ENCODE measurements at regions not wholly inside any gene's neighbourhood (a gene's known extent, or its start where the extent isn't known, plus 50 kb on each side); places are given as distances from the start of the nearest gene placed in this dataset.

DNA sequence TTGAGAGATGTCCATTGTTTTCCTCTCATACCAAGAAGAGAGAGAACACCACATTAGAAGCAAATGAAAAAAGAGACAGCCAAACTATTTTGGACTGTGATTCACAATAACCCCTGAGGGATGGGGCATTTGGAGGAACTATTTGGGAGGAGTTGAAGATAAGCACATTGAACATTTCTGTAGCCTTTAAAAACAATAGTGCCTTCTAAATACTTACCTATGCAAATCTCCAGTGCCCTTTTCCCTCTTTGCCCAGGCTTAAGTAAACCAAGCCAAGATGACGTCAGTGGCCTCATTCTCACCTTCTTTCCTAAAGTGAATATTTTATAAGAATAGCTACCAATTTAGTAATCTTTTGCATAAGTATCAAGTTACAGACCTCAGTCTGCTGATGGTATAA is 89.7 kb upstream of the COL8A1 start:
- no peaks in the 10 kb centered on the region for H3K9me2 ChIP-seq (replicated peaks; ENCODE audit: insufficient read depth)

DNA sequence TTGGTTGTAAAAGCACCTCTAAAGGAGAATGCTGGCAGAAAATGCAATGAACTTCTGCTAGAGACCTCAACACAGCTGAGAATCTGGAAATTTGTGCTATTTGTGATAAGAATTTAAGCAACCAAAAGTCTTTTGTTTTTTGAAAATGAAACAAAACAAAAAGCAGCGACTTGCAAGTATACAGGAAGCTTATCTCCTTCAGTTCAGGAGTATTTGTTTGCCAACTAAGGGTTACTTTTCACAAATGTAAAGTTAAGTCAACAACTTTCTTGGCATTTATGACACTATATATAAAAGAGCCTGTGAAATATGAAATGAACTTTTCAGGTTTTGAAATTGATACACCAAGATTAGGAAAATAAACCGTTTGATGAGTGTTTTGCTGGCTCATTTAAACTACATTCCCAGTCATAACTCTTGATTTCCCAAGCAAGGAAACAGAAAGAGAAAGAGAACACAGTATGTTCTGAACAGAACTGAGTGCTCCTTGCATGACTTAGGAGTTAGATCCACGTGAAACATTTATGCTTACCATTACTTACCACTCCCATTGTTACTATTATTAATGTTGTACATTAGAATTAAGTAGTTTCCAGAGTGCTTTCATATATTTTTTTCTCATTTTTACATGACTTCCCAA is 92.3 kb upstream of the COL8A1 start:
- H3K9me3 ChIP-seq (ENCODE audit: low read depth): no peaks in the 10 kb centered on the region
- no peaks in the 10 kb centered on the region for H3K36me3 ChIP-seq (replicated peaks; ENCODE audit: insufficient read depth, low read depth)
- no peak overlapping the region for H3K4me3 ChIP-seq
- H3K79me2 ChIP-seq: no peaks in the 10 kb centered on the region
- no peak for TF ChIP-seq EZH2 (IDR thresholded peaks at IDR 0.05; ENCODE audit: borderline replicate concordance)
- TF ChIP-seq EZH2phosphoT487 (IDR thresholded peaks at IDR 0.05; ENCODE audit: low read depth, severe bottlenecking, unreplicated experiment): no peak
- no peak for TF ChIP-seq CTCF (IDR thresholded peaks at IDR 0.05; ENCODE audit: poor library complexity)
- 39% methylated on average over 3 of the region's 3 CpGs for WGBS (ENCODE audit: low lambda C conversion rate, missing lambda C conversion rate)
- no peaks in the 10 kb centered on the region for H3K27me3 ChIP-seq
- no peaks in the 10 kb centered on the region for H3K4me1 ChIP-seq (ENCODE audit: insufficient read depth)
- H4K20me1 ChIP-seq (ENCODE audit: insufficient read depth, poor library complexity, severe bottlenecking): no peaks in the 10 kb centered on the region
- no peak for DNase-seq (ENCODE audit: low spot score)
- no peak overlapping the region for H3K27ac ChIP-seq
- no peaks in the 10 kb centered on the region for H3K9me2 ChIP-seq (replicated peaks; ENCODE audit: insufficient read depth)
- H3K4me2 ChIP-seq: peak overlapping the region; percentile 16
- H2AFZ ChIP-seq: no peak overlapping the region

More for the DNA sequence above, 89.7 kb upstream of the COL8A1 start:
- DNase-seq (ENCODE audit: low spot score): no peak
- Histone ChIP-seq H3K27me3 (no peaks in the 10 kb centered on the region), H3K4me2 (no peak overlapping the region), H3K9me3 (ENCODE audit: low read depth) (no peaks in the 10 kb centered on the region), H3K79me2 (no peaks in the 10 kb centered on the region), H4K20me1 (ENCODE audit: insufficient read depth, poor library complexity, severe bottlenecking) (no peaks in the 10 kb centered on the region), H3K27ac (no peak overlapping the region), H3K4me1 (ENCODE audit: insufficient read depth) (no peaks in the 10 kb centered on the region), H3K4me3 (no peak overlapping the region), H2AFZ (no peak overlapping the region), H3K36me3 (replicated peaks; ENCODE audit: insufficient read depth, low read depth) (no peaks in the 10 kb centered on the region)
- TF ChIP-seq CTCF (IDR thresholded peaks at IDR 0.05; ENCODE audit: poor library complexity): no peak
- no peak for TF ChIP-seq EZH2 (IDR thresholded peaks at IDR 0.05; ENCODE audit: borderline replicate concordance)
- no peak for TF ChIP-seq EZH2phosphoT487 (IDR thresholded peaks at IDR 0.05; ENCODE audit: low read depth, severe bottlenecking, unreplicated experiment)
- 71% methylated on average over 1 of the region's 1 CpG for WGBS (ENCODE audit: low lambda C conversion rate, missing lambda C conversion rate)

DNA sequence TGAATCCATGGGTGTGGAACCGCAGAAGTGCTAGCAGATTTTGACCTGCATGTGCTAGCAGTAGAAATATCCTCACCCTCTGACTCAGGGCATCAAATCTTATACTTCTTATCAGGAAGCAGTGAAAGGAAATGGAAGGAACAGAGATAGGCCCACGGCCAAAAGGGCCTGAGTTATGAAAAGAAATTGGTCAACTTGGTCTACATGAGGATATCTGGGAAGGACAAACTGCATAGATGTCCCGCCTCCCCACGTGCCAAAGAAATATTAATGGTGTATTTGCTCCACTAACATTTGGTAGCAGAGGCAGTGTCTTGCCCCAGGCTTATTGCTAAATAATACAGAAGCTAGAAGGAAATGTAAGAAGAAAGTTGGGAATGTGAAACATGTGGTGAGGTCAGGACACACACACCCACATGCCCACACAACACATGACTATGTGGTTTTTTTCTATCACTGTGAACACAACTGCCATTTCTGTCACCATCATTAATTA is 93.6 kb upstream of the COL8A1 start:
- Histone ChIP-seq H3K9me3 (ENCODE audit: low read depth) (no peaks in the 10 kb centered on the region), H3K36me3 (replicated peaks; ENCODE audit: insufficient read depth, low read depth) (no peaks in the 10 kb centered on the region), H3K79me2 (no peaks in the 10 kb centered on the region), H2AFZ (no peak overlapping the region), H3K4me3 (no peak overlapping the region), H3K4me2 (no peak overlapping the region), H3K9me2 (replicated peaks; ENCODE audit: insufficient read depth) (no peaks in the 10 kb centered on the region), H3K27me3 (no peaks in the 10 kb centered on the region), H4K20me1 (ENCODE audit: insufficient read depth, poor library complexity, severe bottlenecking) (no peaks in the 10 kb centered on the region), H3K27ac (no peak overlapping the region), H3K4me1 (ENCODE audit: insufficient read depth) (no peaks in the 10 kb centered on the region)
- no peak for DNase-seq (ENCODE audit: low spot score)
- 79% methylated on average over 4 of the region's 4 CpGs for WGBS (ENCODE audit: low lambda C conversion rate, missing lambda C conversion rate)
- TF ChIP-seq EZH2phosphoT487 (IDR thresholded peaks at IDR 0.05; ENCODE audit: low read depth, severe bottlenecking, unreplicated experiment) (no peak), CTCF (IDR thresholded peaks at IDR 0.05; ENCODE audit: poor library complexity) (no peak), EZH2 (IDR thresholded peaks at IDR 0.05; ENCODE audit: borderline replicate concordance) (no peak)
